ENCODE measurements at regions not wholly inside any gene's neighbourhood (a gene's known extent, or its start where the extent isn't known, plus 50 kb on each side); places are given as distances from the start of the nearest gene placed in this dataset.

DNA sequence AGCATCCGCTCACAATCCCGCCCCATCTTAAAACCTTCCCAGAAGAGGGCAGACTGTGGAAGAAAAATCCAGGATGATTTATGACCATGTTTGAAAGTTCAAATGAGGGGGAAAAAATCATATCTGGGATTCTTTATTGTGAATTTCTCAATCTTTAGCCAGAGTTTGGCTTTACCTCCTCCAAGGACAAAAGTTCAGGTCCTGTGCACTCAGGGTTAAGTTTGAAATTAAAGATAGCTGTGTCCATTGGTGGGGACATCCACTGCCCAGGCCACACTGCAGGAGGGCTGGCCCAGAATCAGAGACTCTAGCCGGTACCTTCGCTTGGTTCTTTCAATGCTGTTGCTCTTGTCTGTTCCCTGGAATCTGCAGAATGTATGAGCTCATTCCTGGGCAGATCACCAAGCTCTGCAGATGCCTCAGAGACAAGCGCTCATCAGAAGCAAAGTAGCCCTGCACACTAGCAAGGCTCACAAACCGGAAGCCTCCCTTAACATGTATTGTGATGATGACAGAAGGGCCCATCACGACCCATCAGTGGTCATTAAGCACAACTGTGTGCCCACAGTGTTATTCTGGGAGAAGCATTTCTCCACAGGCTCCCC lies 375.3 kb upstream of the KLHL29 start:
- TF ChIP-seq, protein P1, sequence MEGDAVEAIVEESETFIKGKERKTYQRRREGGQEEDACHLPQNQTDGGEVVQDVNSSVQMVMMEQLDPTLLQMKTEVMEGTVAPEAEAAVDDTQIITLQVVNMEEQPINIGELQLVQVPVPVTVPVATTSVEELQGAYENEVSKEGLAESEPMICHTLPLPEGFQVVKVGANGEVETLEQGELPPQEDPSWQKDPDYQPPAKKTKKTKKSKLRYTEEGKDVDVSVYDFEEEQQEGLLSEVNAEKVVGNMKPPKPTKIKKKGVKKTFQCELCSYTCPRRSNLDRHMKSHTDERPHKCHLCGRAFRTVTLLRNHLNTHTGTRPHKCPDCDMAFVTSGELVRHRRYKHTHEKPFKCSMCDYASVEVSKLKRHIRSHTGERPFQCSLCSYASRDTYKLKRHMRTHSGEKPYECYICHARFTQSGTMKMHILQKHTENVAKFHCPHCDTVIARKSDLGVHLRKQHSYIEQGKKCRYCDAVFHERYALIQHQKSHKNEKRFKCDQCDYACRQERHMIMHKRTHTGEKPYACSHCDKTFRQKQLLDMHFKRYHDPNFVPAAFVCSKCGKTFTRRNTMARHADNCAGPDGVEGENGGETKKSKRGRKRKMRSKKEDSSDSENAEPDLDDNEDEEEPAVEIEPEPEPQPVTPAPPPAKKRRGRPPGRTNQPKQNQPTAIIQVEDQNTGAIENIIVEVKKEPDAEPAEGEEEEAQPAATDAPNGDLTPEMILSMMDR (IDR thresholded peaks at IDR 0.05; ENCODE audit: low read depth, low read length, poor library complexity, severe bottlenecking) = no peak
- no peak for TF ChIP-seq EZH2phosphoT487 (IDR thresholded peaks at IDR 0.05; ENCODE audit: borderline replicate concordance, low read length)
